IPS-20b (cell line): ENCODE measurements at regions not wholly inside any gene's neighbourhood (a gene's known extent, or its start where the extent isn't known, plus 50 kb on each side); places are given as distances from the start of the nearest gene placed in this dataset.

Experiments used
- H3K27ac ChIP-seq: one replicate; pipeline ENCODE4 v1.5.1; 2013; ENCODE audit warnings: low read length
- H3K27me3 ChIP-seq: 2 replicates; pipeline ENCODE4 v1.6.1; 2013; ENCODE audit warnings: mild to moderate bottlenecking, low read length, inconsistent platforms; ENCODE audit not compliant: insufficient read depth
- H3K36me3 ChIP-seq: 2 replicates; pipeline ENCODE4 v1.6.1; 2013; ENCODE audit warnings: low read depth, mild to moderate bottlenecking, inconsistent platforms, low read length, moderate library complexity; ENCODE audit not compliant: insufficient read depth
- H3K4me1 ChIP-seq: 2 replicates; pipeline ENCODE4 v1.6.1; 2013; ENCODE audit warnings: mild to moderate bottlenecking, control low read depth, inconsistent platforms, low read length, moderate library complexity; ENCODE audit not compliant: insufficient read depth
- H3K4me3 ChIP-seq: 2 replicates; pipeline ENCODE4 v1.5.1; 2013; ENCODE audit warnings: mild to moderate bottlenecking, low read length, inconsistent platforms
- H3K9ac ChIP-seq: 2 replicates; pipeline ENCODE4 v1.6.1; 2013; ENCODE audit warnings: low read depth, mild to moderate bottlenecking, inconsistent platforms, low read length, moderate library complexity
- H3K9me3 ChIP-seq: 2 replicates; pipeline ENCODE4 v1.6.1; 2013; ENCODE audit warnings: mild to moderate bottlenecking, low read depth, low read length, inconsistent platforms; ENCODE audit not compliant: insufficient read depth

DNA sequence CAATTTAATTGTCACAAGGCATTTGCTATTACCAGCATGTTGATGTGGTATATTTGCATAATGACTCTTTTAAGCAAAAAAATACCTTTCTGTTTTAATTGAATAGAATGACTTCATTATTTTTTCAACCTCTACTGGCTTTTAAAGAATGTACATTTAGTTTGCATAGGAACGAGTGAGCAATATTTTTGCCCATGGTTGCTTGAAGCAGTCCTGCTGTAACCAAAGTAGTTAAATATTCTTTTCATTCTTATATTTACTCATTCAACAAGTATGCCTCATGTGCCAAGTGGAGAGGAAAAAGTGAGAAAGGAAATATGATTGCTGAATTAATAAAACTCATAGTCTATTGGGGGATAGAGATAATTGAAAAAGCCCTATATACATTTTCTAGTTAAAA is 184.7 kb downstream of the DSEL start:
- Histone ChIP-seq H3K36me3 (no peaks in the 10 kb centered on the region), H3K4me3 (no peak overlapping the region), H3K9me3 (no peaks in the 10 kb centered on the region; the same call in 1 of the 2 replicates), H3K27ac (no peak overlapping the region), H3K27me3 (no peaks in the 10 kb centered on the region), H3K9ac (no peak overlapping the region), H3K4me1 (no peaks in the 10 kb centered on the region)

- Histone ChIP-seq H3K4me3 (no peak overlapping the region), H3K9me3 (no peaks in the 10 kb centered on the region), H3K27ac (no peak overlapping the region), H3K36me3 (no peaks in the 10 kb centered on the region), H3K4me1 (no peaks in the 10 kb centered on the region), H3K9ac (no peak overlapping the region), H3K27me3 (no peaks in the 10 kb centered on the region)
These were observed 197.4 kb downstream of the DSEL start for GRCh38 chr18:67319109-67319508.

DNA sequence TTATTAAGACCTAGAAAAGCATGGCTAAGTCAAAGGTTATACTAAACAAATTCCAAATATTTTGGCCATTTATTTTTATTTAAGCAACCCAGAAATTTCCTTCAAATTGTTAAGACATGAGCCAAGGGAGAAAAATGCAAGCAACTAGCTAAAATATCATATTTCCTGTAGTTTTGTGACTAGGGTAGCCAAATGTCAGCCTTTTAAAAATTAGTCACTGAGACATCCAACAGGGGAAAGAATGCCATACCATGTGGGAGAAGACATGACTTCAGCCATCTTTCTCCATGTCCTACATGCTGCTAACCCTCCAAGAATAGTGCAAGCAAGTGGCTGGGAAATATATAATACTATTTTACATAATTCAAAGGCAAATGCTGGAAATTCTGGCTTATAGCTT is 197.9 kb downstream of the DSEL start:
- H3K9me3 ChIP-seq, result no peaks in the 10 kb centered on the region
- no peak overlapping the region for H3K9ac ChIP-seq
- H3K4me1 ChIP-seq, result no peaks in the 10 kb centered on the region
- no peaks in the 10 kb centered on the region for H3K36me3 ChIP-seq
- no peaks in the 10 kb centered on the region for H3K27me3 ChIP-seq
- H3K4me3 ChIP-seq, result no peak overlapping the region
- H3K27ac ChIP-seq, result no peak overlapping the region

GRCh38 chr18:67310826-67311225 is 205.7 kb downstream of the DSEL start:
- Histone ChIP-seq H3K9me3 (no peaks in the 10 kb centered on the region), H3K36me3 (no peaks in the 10 kb centered on the region), H3K27ac (no peak overlapping the region), H3K4me1 (no peaks in the 10 kb centered on the region), H3K4me3 (no peak overlapping the region), H3K27me3 (no peaks in the 10 kb centered on the region), H3K9ac (no peak overlapping the region)

- Histone ChIP-seq H3K4me3 (no peak overlapping the region), H3K27ac (no peak overlapping the region), H3K4me1 (no peaks in the 10 kb centered on the region), H3K36me3 (no peaks in the 10 kb centered on the region), H3K27me3 (no peaks in the 10 kb centered on the region), H3K9me3 (no peaks in the 10 kb centered on the region), H3K9ac (no peak overlapping the region)
These were observed 207.7 kb downstream of the DSEL start for GRCh38 chr18:67308819-67309218.

DNA sequence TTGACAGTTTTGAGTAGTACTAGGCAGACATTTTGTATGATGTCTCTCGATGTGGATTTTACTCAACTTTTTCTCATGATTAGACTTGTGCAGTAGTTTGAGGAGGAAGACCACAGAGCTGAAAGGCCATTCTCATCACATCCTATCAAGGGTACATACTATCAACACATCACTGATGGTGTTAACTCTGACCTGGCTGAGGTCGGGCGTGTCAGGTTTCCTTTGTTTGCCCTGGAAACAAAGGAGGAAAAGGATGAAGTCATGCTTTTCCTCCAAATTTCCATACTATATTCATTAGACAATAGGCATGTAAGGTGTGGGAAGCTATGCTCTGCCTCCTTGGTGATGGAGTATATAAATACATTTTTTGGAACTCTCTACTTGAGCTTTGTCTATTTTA is 211.1 kb downstream of the DSEL start:
- H3K9me3 ChIP-seq, result peaks cover 7% of the 10 kb centered on the region
- no peaks in the 10 kb centered on the region for H3K36me3 ChIP-seq
- no peaks in the 10 kb centered on the region for H3K27me3 ChIP-seq
- no peak overlapping the region for H3K27ac ChIP-seq
- H3K9ac ChIP-seq, result no peak overlapping the region
- no peaks in the 10 kb centered on the region for H3K4me1 ChIP-seq
- no peak overlapping the region for H3K4me3 ChIP-seq

- Histone ChIP-seq H3K9ac (no peak overlapping the region), H3K36me3 (no peaks in the 10 kb centered on the region), H3K4me1 (no peaks in the 10 kb centered on the region), H3K27me3 (no peaks in the 10 kb centered on the region), H3K9me3 (peaks cover 18% of the 10 kb centered on the region), H3K27ac (no peak overlapping the region), H3K4me3 (no peak overlapping the region)
These were observed 214.5 kb downstream of the DSEL start for GRCh38 chr18:67302043-67302442.

GRCh38 chr18:67301592-67301991 is 214.9 kb downstream of the DSEL start:
- Histone ChIP-seq H3K27me3 (no peaks in the 10 kb centered on the region), H3K4me1 (no peaks in the 10 kb centered on the region), H3K4me3 (no peak overlapping the region), H3K9ac (no peak overlapping the region), H3K27ac (no peak overlapping the region), H3K36me3 (no peaks in the 10 kb centered on the region), H3K9me3 (peaks cover 18% of the 10 kb centered on the region)

- Histone ChIP-seq H3K9ac (no peak overlapping the region), H3K27ac (no peak overlapping the region), H3K4me1 (no peaks in the 10 kb centered on the region), H3K36me3 (no peaks in the 10 kb centered on the region), H3K27me3 (no peaks in the 10 kb centered on the region), H3K4me3 (no peak overlapping the region), H3K9me3 (peaks cover 18% of the 10 kb centered on the region)
These were observed 216.0 kb downstream of the DSEL start for GRCh38 chr18:67300498-67300897.

DNA sequence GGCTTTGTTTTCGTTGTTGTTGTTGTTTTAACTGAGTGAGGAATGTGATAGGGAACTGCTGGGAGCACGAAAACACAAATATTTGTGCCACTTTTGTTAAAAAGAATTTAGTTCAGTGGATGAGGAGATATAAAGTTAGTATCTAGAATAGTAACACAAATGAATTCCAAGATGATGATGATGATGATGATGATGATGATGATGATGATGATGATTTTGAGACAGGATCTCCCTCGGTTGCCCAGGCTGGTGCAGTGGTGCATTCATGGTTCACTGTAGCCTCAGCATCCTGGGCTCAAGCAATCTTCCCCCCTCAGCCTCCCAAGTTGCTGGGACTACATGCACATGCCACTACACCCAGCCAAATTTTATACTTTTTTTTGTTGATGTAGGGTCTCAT is 223.7 kb downstream of the DSEL start:
- Histone ChIP-seq H3K27me3 (no peaks in the 10 kb centered on the region), H3K27ac (no peak overlapping the region), H3K9ac (no peak overlapping the region), H3K4me3 (no peak overlapping the region), H3K9me3 (no peaks in the 10 kb centered on the region; the same call in 1 of the 2 replicates), H3K4me1 (no peaks in the 10 kb centered on the region), H3K36me3 (no peaks in the 10 kb centered on the region)

DNA sequence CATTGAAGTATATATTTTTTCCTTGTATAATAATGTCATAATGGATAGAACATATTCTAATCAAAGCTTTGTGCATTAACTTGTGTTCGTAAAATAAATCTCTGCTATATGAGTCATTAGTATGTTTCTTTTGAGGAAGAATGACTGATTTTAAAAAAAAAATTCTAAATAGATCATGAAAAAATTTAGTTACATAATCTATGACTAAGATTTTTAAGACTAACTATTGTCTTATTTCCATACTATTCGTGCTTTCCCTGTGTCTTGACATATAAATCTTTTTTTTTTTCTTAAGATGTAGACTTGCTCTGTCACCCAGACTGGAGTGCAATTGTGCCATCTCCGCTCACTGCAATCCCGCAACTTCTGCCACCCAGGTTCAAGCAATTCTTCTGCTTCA is 226.1 kb downstream of the DSEL start:
- Histone ChIP-seq H3K4me3 (no peak overlapping the region), H3K9me3 (no peaks in the 10 kb centered on the region; the same call in 1 of the 2 replicates), H3K27ac (no peak overlapping the region), H3K36me3 (no peaks in the 10 kb centered on the region), H3K9ac (no peak overlapping the region), H3K27me3 (no peaks in the 10 kb centered on the region), H3K4me1 (no peaks in the 10 kb centered on the region)

- H3K9ac ChIP-seq, result no peak overlapping the region
- H3K27ac ChIP-seq, result no peak overlapping the region
- no peaks in the 10 kb centered on the region for H3K27me3 ChIP-seq
- H3K4me3 ChIP-seq, result no peak overlapping the region
- H3K36me3 ChIP-seq, result no peaks in the 10 kb centered on the region
- peaks cover 6% of the 10 kb centered on the region; the same call in 1 of the 2 replicates for H3K4me1 ChIP-seq
- no peaks in the 10 kb centered on the region for H3K9me3 ChIP-seq
These were observed 230.9 kb downstream of the DSEL start for GRCh38 chr18:67285583-67285982.

GRCh38 chr18:67282796-67283195 is 233.7 kb downstream of the DSEL start:
- H3K4me3 ChIP-seq, result no peak overlapping the region
- H3K9me3 ChIP-seq, result no peaks in the 10 kb centered on the region
- H3K9ac ChIP-seq, result no peak overlapping the region
- H3K27me3 ChIP-seq, result no peaks in the 10 kb centered on the region
- no peaks in the 10 kb centered on the region for H3K36me3 ChIP-seq
- peaks cover 6% of the 10 kb centered on the region; the same call in 1 of the 2 replicates for H3K4me1 ChIP-seq
- no peak overlapping the region for H3K27ac ChIP-seq
